Liver (tissue), 8 donors: ENCODE measurements at regions not wholly inside any gene's neighbourhood (a gene's known extent, or its start where the extent isn't known, plus 50 kb on each side); places are given as distances from the start of the nearest gene placed in this dataset.

Experiments
- DNase-seq: peaks from one replicate; pipeline ENCODE4 v3.0.0-alpha.2; 2017; ENCODE audit warnings: low spot score
- H3K27ac ChIP-seq, 2 donors: one replicate each; pipeline ENCODE4 v1.7.0; 2013; ENCODE audit warnings: inconsistent platforms in 2 of 2, low read length in 2 of 2, control low read depth in 1 of 2, low read depth in 1 of 2, mild to moderate bottlenecking in 1 of 2
- H3K27me3 ChIP-seq, 4 donors: one replicate each; pipeline versions ENCODE4 v1.6.1 to v1.7.0; 2013; ENCODE audit warnings: low read length in 3 of 4, inconsistent platforms in 1 of 4, mild to moderate bottlenecking in 1 of 4, moderate library complexity in 1 of 4; ENCODE audit not compliant: control insufficient read depth in 4 of 4, insufficient read depth in 4 of 4
- H3K36me3 ChIP-seq, 4 donors: one replicate each; pipeline versions ENCODE4 v1.6.1 to v1.7.0; 2013; ENCODE audit warnings: low read length in 3 of 4, mild to moderate bottlenecking in 3 of 4, low read depth in 1 of 4, moderate library complexity in 1 of 4; ENCODE audit not compliant: control insufficient read depth in 4 of 4, insufficient read depth in 3 of 4
- H3K4me1 ChIP-seq, 4 donors: one replicate each; pipeline versions ENCODE4 v1.6.1 to v1.7.0; 2013; ENCODE audit warnings: low read length in 3 of 4, mild to moderate bottlenecking in 3 of 4, moderate library complexity in 1 of 4; ENCODE audit not compliant: control insufficient read depth in 4 of 4, insufficient read depth in 4 of 4
- H3K4me3 ChIP-seq, 3 donors: one replicate each; pipeline versions ENCODE4 v1.6.1 to v1.7.0; 2013; ENCODE audit warnings: low read length in 3 of 3, control low read depth in 1 of 3, low read depth in 1 of 3, mild to moderate bottlenecking in 1 of 3
- H3K9ac ChIP-seq, 2 donors: one replicate each; pipeline ENCODE4 v1.7.0; 2013; ENCODE audit warnings: low read length in 2 of 2, mild to moderate bottlenecking in 2 of 2, moderate library complexity in 2 of 2, control low read depth in 1 of 2, low read depth in 1 of 2
- H3K9me3 ChIP-seq, 4 donors: one replicate each; pipeline versions ENCODE4 v1.6.1 to v1.7.0; 2013; ENCODE audit warnings: low read length in 3 of 4; ENCODE audit not compliant: control insufficient read depth in 4 of 4
- ATF3 ChIP-seq: IDR thresholded peaks from 2 replicates; pipeline ENCODE4 v1.6.1; 2016; ENCODE audit warnings: antibody characterized with exemption
- CTCF ChIP-seq: fragments of 150-350 bp; IDR thresholded peaks from 2 replicates; pipeline ENCODE4 v1.5.1; 2017; ENCODE audit warnings: improper control_type of control experiment, low read depth, low read length; ENCODE audit not compliant: missing input control
- EGR1 ChIP-seq, 2 donors: IDR thresholded peaks; 2 replicates each; pipeline ENCODE4 v1.6.1; 2016 to 2018; ENCODE audit warnings: antibody characterized with exemption in 2 of 2, low read depth in 2 of 2
- FOXA1 ChIP-seq: IDR thresholded peaks from 2 replicates; pipeline ENCODE4 v1.6.1; 2016; ENCODE audit warnings: antibody characterized with exemption
- FOXA2 ChIP-seq: IDR thresholded peaks from 2 replicates; pipeline ENCODE4 v1.6.1; 2016; ENCODE audit warnings: antibody characterized with exemption
- GABPA ChIP-seq, 2 donors: IDR thresholded peaks in 1 of 2; conservative IDR thresholded peaks in 1 of 2; 2 replicates each; pipeline ENCODE4 v1.6.1; 2016; ENCODE audit warnings: antibody characterized with exemption in 2 of 2, mild to moderate bottlenecking in 1 of 2, moderate library complexity in 1 of 2
- HNF4A ChIP-seq, 2 donors: conservative IDR thresholded peaks; 2 replicates each; pipeline ENCODE4 v1.6.1; 2016; ENCODE audit warnings: antibody characterized with exemption in 2 of 2, mild to moderate bottlenecking in 2 of 2
- HNF4G ChIP-seq: IDR thresholded peaks from 2 replicates; pipeline ENCODE4 v1.6.1; 2016; ENCODE audit warnings: antibody characterized with exemption
- JUND ChIP-seq, 2 donors: IDR thresholded peaks; 2 replicates each; pipeline ENCODE4 v1.6.1; 2016; ENCODE audit warnings: antibody characterized with exemption in 2 of 2
- MAX ChIP-seq: IDR thresholded peaks from 2 replicates; pipeline ENCODE4 v1.6.1; 2016; ENCODE audit warnings: antibody characterized with exemption
- NR2F2 ChIP-seq: IDR thresholded peaks from 2 replicates; pipeline ENCODE4 v1.6.1; 2016; ENCODE audit warnings: antibody characterized with exemption
- RAD21 ChIP-seq, 2 donors: IDR thresholded peaks; 2 replicates each; pipeline ENCODE4 v1.6.1; 2016; ENCODE audit warnings: antibody characterized with exemption in 2 of 2, mild to moderate bottlenecking in 2 of 2
- REST ChIP-seq: IDR thresholded peaks from 2 replicates; pipeline ENCODE4 v1.6.1; 2016; ENCODE audit warnings: antibody characterized with exemption, mild to moderate bottlenecking
- RXRA ChIP-seq, 2 donors: IDR thresholded peaks; 2 replicates each; pipeline ENCODE4 v1.6.1; 2017 to 2018; ENCODE audit warnings: antibody characterized with exemption in 2 of 2, mild to moderate bottlenecking in 1 of 2
- SP1 ChIP-seq: IDR thresholded peaks from 2 replicates; pipeline ENCODE4 v1.6.1; 2018; ENCODE audit warnings: antibody characterized with exemption, mild to moderate bottlenecking
- TAF1 ChIP-seq: conservative IDR thresholded peaks from 2 replicates; pipeline ENCODE4 v1.6.1; 2016; ENCODE audit warnings: antibody characterized with exemption, mild to moderate bottlenecking
- YY1 ChIP-seq: IDR thresholded peaks from 2 replicates; pipeline ENCODE4 v1.6.1; 2016; ENCODE audit warnings: antibody characterized with exemption, mild to moderate bottlenecking
- ZBTB33 ChIP-seq: IDR thresholded peaks from 2 replicates; pipeline ENCODE4 v1.6.1; 2016; ENCODE audit warnings: antibody characterized with exemption
- WGBS: extraction: QIAGEN DNeasy Blood & Tissue Kit; methylation state at CpG from one replicate; pipeline ENCODE4 v1.1.7; 2013; 5-methylcytosine and 5-hydroxymethylcytosine counted together
- donor health status: healthy.
- donor health status: healthy.
- donor health status: healthy.
- donor health status: healthy.
- donor health status: healthy.

- 88% methylated on average over 15 of the region's 15 CpGs for WGBS
- no peaks in the 10 kb centered on the region for H3K4me1 ChIP-seq
- no peaks in the 10 kb centered on the region for H3K36me3 ChIP-seq
- H3K9me3 ChIP-seq: no peaks in the 10 kb centered on the region
- H3K27ac ChIP-seq: no peak overlapping the region
- H3K9ac ChIP-seq: no peak overlapping the region
- peaks cover 0 to 8% (median 3%) of the 10 kb centered on the region in 4 donors for H3K27me3 ChIP-seq
- DNase-seq: no peak
- TF ChIP-seq REST (no peak), TAF1 (no peak), HNF4G (no peak), SP1 (no peak), FOXA2 (no peak), NR2F2 (no peak), JUND (IDR thresholded peaks at IDR 0.05) (no peak), ZBTB33 (no peak), RXRA (IDR thresholded peaks at IDR 0.05) (no peak), MAX (no peak), YY1 (no peak), GABPA (IDR thresholded peaks at IDR 0.05 in 1 of 2, conservative IDR thresholded peaks at IDR 0.05 in 1 of 2) (no peak), CTCF (no peak), FOXA1 (no peak), HNF4A (conservative IDR thresholded peaks at IDR 0.05) (no peak), RAD21 (IDR thresholded peaks at IDR 0.05) (no peak), EGR1 (IDR thresholded peaks at IDR 0.05; ENCODE audit: low read depth in 2 of 2) (no peak), ATF3 (no peak)
- no peak overlapping the region for H3K4me3 ChIP-seq
Measured at GRCh38 chr18:78822949-78823285, 156.7 kb upstream of the SALL3 start.

- no peak overlapping the region for H3K9ac ChIP-seq
- DNase-seq: no peak
- H3K36me3 ChIP-seq: no peaks in the 10 kb centered on the region
- no peaks in the 10 kb centered on the region for H3K4me1 ChIP-seq
- no peak overlapping the region for H3K4me3 ChIP-seq
- H3K27ac ChIP-seq: no peak overlapping the region
- H3K9me3 ChIP-seq: no peaks in the 10 kb centered on the region
- WGBS: 70% methylated on average over 6 of the region's 6 CpGs
- H3K27me3 ChIP-seq: peaks cover 0 to 8% (median 3%) of the 10 kb centered on the region in 4 donors
- TF ChIP-seq FOXA1: no peak
- no peak for TF ChIP-seq RAD21 (IDR thresholded peaks at IDR 0.05)
- TF ChIP-seq ATF3: no peak
- no peak for TF ChIP-seq SP1
- TF ChIP-seq FOXA2: no peak
- no peak for TF ChIP-seq TAF1
- no peak for TF ChIP-seq CTCF
- TF ChIP-seq YY1: no peak
- TF ChIP-seq MAX: no peak
- TF ChIP-seq EGR1 (IDR thresholded peaks at IDR 0.05; ENCODE audit: low read depth in 2 of 2): no peak
- TF ChIP-seq JUND (IDR thresholded peaks at IDR 0.05): no peak
- no peak for TF ChIP-seq RXRA (IDR thresholded peaks at IDR 0.05)
- no peak for TF ChIP-seq GABPA (IDR thresholded peaks at IDR 0.05 in 1 of 2, conservative IDR thresholded peaks at IDR 0.05 in 1 of 2)
Measured at GRCh38 chr18:78825168-78825567, 154.4 kb upstream of the SALL3 start.
